Panc1 (cell line): ENCODE measurements at regions not wholly inside any gene's neighbourhood (a gene's known extent, or its start where the extent isn't known, plus 50 kb on each side); places are given as distances from the start of the nearest gene placed in this dataset.
"Not testable (repeated sequence)": the region's sequence is repeated elsewhere in the genome, so short reads cannot be mapped to it uniquely, and the experiment has no call there.

Experiments
- ATAC-seq: fragments of 200-7000 bp; cut with Tn5 transposase; 2 replicates; pipeline ENCODE4 v1.9.1; 2020; ENCODE audit warnings: mild to moderate bottlenecking, moderate library complexity
- BruUV-seq: library from RNA; stranded (reverse); fragments of 400-500 nt; replicated peaks from 2 replicates; lab custom pipeline; 2021; lab: Mats Ljungman, UMichigan
- CTCF ChIA-PET: fragments of 300-600 bp; sonication (Branson Sonifier 250); formaldehyde crosslinking; loops from one replicate; lab custom pipeline; 2022; ENCODE audit warnings: antibody characterized with exemption; lab: Charles Lee
- POLR2A ChIA-PET: fragments of 300-600 bp; sonication (Branson Sonifier 250); formaldehyde crosslinking; loops from one replicate; lab custom pipeline; 2022; ENCODE audit warnings: antibody characterized with exemption; lab: Charles Lee
- DNase-seq: peaks from one replicate; pipeline ENCODE4 v3.0.0-alpha.2; 2010; ENCODE audit warnings: low read depth, low spot score
- H3K27ac ChIP-seq: 2 replicates; pipeline ENCODE4 v1.5.1; 2011; ENCODE audit warnings: mild to moderate bottlenecking, low read length, inconsistent platforms
- H3K27me3 ChIP-seq: fragments of 200-500 bp; sonication (Bioruptor generic); 2 replicates; pipeline ENCODE4 v1.6.0; 2014; ENCODE audit warnings: low read length, inconsistent platforms; ENCODE audit not compliant: control insufficient read depth, insufficient read depth
- H3K36me3 ChIP-seq: fragments of 200-500 bp; sonication (Bioruptor generic); 2 replicates; pipeline ENCODE4 v1.5.1; 2014; ENCODE audit warnings: inconsistent platforms, mild to moderate bottlenecking, low read length, moderate library complexity; ENCODE audit not compliant: control insufficient read depth, insufficient read depth
- H3K4me1 ChIP-seq: 2 replicates; pipeline ENCODE4 v1.5.1; 2011; ENCODE audit warnings: inconsistent platforms, mild to moderate bottlenecking, low read length, moderate library complexity; ENCODE audit not compliant: control insufficient read depth, insufficient read depth
- H3K4me3 ChIP-seq, 2 experiments: 2 replicates each; pipeline ENCODE4 v1.5.1; 2011 to 2012; ENCODE audit warnings: low read depth in 2 of 2, low read length in 2 of 2, mild to moderate bottlenecking in 2 of 2, inconsistent platforms in 1 of 2, moderate library complexity in 1 of 2
- H3K9me3 ChIP-seq: fragments of 200-500 bp; sonication (Bioruptor generic); 2 replicates; pipeline ENCODE4 v1.5.1; 2014; ENCODE audit warnings: low read depth, mild to moderate bottlenecking, inconsistent platforms, low read length, moderate library complexity; ENCODE audit not compliant: control insufficient read depth, insufficient read depth
- POLR2AphosphoS5 ChIP-seq: IDR thresholded peaks from 2 replicates; pipeline ENCODE4 v1.6.1; 2012; ENCODE audit warnings: mild to moderate bottlenecking, low read depth, low read length, moderate library complexity
- SIN3A ChIP-seq: IDR thresholded peaks from 2 replicates; pipeline ENCODE4 v1.6.1; 2012; ENCODE audit warnings: low read depth, mild to moderate bottlenecking, low read length, moderate library complexity, borderline replicate concordance; ENCODE audit not compliant: insufficient read depth
- TCF7L2 ChIP-seq: IDR thresholded peaks from 2 replicates; pipeline ENCODE4 v1.6.1; 2011; ENCODE audit warnings: mild to moderate bottlenecking, low read depth, low read length, inconsistent platforms
- in situ Hi-C: cut with HindIII; loops from 2 replicates; pipeline ENCODE4 v1.10.0; 2016; ENCODE audit warnings: low sequenced_read_pairs, low pct_unique_long_range_greater_than_20kb
- intact Hi-C: fragments of 100-400 bp; cut with micrococcal nuclease; formaldehyde crosslinking; loops from one replicate; pipeline ENCODE4 v1.10.0; 2022; ENCODE audit not compliant: unreplicated experiment
- TF ChIP-seq, protein P1 (sequence below): fragments of 450-650 bp; IDR thresholded peaks from 2 replicates; pipeline ENCODE4 v1.5.1; 2017; ENCODE audit warnings: mild to moderate bottlenecking
- TF ChIP-seq, protein P2 (sequence below), 2 experiments: IDR thresholded peaks; 2 replicates each; pipeline ENCODE4 v1.6.1; 2011 to 2012; ENCODE audit warnings: low read depth in 2 of 2, control low read depth in 1 of 2, low read length in 1 of 2, mild to moderate bottlenecking in 1 of 2, moderate library complexity in 1 of 2; ENCODE audit not compliant: insufficient read depth in 1 of 2

DNA sequence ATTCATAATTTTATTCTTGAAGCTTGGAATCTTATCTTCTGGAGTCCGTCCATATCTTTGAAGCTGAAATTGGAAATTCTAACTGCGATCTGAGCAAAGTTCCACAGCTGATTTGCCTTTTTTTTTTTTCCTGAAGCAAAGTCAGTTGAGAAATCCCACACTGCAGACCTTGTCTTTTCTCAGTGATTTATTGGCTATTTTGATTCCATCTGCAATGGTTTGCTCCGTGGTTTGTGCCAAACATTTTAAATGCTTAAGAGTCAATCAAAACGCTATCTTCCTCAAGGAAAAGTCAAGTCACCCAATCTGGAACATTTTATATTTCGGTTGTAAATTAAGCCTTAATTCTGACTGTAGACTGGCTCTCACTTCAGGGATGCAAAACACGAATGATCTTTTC, 88.2 kb upstream of the GRIK1 start:
- Histone ChIP-seq H3K27me3 (no peaks in the 10 kb centered on the region), H3K4me1 (no peaks in the 10 kb centered on the region), H3K9me3 (no peaks in the 10 kb centered on the region), H3K4me3 (no peak overlapping the region), H3K27ac (no peak overlapping the region), H3K36me3 (no peaks in the 10 kb centered on the region)
- DNase-seq (no peak), ATAC-seq (no peak)
- in situ Hi-C loops = no loop called here
- POLR2A ChIA-PET = no interaction called here
- intact Hi-C loops = no loop called here
- TF ChIP-seq, protein P1, sequence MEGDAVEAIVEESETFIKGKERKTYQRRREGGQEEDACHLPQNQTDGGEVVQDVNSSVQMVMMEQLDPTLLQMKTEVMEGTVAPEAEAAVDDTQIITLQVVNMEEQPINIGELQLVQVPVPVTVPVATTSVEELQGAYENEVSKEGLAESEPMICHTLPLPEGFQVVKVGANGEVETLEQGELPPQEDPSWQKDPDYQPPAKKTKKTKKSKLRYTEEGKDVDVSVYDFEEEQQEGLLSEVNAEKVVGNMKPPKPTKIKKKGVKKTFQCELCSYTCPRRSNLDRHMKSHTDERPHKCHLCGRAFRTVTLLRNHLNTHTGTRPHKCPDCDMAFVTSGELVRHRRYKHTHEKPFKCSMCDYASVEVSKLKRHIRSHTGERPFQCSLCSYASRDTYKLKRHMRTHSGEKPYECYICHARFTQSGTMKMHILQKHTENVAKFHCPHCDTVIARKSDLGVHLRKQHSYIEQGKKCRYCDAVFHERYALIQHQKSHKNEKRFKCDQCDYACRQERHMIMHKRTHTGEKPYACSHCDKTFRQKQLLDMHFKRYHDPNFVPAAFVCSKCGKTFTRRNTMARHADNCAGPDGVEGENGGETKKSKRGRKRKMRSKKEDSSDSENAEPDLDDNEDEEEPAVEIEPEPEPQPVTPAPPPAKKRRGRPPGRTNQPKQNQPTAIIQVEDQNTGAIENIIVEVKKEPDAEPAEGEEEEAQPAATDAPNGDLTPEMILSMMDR = no peak
- TF ChIP-seq TCF7L2 (no peak), POLR2AphosphoS5 (no peak), SIN3A (no peak)
- TF ChIP-seq, protein P2, sequence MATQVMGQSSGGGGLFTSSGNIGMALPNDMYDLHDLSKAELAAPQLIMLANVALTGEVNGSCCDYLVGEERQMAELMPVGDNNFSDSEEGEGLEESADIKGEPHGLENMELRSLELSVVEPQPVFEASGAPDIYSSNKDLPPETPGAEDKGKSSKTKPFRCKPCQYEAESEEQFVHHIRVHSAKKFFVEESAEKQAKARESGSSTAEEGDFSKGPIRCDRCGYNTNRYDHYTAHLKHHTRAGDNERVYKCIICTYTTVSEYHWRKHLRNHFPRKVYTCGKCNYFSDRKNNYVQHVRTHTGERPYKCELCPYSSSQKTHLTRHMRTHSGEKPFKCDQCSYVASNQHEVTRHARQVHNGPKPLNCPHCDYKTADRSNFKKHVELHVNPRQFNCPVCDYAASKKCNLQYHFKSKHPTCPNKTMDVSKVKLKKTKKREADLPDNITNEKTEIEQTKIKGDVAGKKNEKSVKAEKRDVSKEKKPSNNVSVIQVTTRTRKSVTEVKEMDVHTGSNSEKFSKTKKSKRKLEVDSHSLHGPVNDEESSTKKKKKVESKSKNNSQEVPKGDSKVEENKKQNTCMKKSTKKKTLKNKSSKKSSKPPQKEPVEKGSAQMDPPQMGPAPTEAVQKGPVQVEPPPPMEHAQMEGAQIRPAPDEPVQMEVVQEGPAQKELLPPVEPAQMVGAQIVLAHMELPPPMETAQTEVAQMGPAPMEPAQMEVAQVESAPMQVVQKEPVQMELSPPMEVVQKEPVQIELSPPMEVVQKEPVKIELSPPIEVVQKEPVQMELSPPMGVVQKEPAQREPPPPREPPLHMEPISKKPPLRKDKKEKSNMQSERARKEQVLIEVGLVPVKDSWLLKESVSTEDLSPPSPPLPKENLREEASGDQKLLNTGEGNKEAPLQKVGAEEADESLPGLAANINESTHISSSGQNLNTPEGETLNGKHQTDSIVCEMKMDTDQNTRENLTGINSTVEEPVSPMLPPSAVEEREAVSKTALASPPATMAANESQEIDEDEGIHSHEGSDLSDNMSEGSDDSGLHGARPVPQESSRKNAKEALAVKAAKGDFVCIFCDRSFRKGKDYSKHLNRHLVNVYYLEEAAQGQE (IDR thresholded peaks at IDR 0.05; ENCODE audit: insufficient read depth in 1 of 2, low read depth in 2 of 2, low read length in 1 of 2) = no peak
- CTCF ChIA-PET = no interaction called here
- BruUV-seq = no TSS peak

DNA sequence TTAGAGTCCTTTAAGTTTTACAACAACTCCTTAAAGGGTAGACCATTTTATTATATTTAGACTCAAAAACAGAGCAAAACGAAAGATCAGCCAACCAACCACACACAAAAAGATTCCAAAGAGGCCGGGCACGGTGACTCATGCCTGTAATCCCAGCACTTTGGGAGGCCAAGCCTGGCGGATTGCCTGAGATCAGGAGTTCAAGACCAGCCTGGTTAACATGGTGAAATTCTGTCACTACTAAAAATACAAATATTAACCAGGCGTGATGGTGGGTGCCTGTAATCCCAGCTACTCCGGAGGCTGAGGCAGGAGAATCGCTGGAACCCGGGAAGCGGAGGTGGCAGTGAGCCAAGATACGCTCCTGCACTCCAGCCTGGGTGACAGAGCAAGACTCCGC, 83.3 kb upstream of the GRIK1 start:
- POLR2A ChIA-PET, in situ Hi-C loops, BruUV-seq, ATAC-seq, H3K4me1 ChIP-seq, H3K4me3 ChIP-seq, intact Hi-C loops, H3K27ac ChIP-seq, H3K9me3 ChIP-seq, DNase-seq, CTCF ChIA-PET, H3K36me3 ChIP-seq, H3K27me3 ChIP-seq: not testable (repeated sequence)

DNA sequence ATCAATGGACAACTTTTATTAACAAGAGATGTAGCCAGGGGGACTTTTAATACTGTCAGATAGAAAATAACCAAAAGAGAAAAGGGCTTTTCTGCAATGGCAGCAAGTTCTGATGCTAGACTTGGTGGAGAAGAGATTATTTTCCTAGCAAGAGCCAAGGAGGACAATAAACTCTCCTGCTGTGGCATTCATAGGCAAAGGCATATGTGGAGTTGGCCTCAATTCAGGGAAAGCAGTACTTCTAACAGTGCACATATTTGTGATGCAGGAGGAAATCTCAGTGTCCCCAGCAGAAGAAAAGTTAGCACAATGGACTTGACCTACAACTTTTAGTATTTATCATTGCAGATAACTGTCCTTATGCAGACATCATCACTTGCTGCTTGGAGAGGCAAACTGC, 75.1 kb upstream of the GRIK1 start:
- BruUV-seq = no TSS peak
- POLR2A ChIA-PET = no interaction called here
- CTCF ChIA-PET = no interaction called here

More for the DNA sequence above, 75.1 kb upstream of the GRIK1 start:
- TF ChIP-seq TCF7L2 (no peak), SIN3A (no peak), POLR2AphosphoS5 (no peak)
- TF ChIP-seq, protein P2 (IDR thresholded peaks at IDR 0.05; ENCODE audit: insufficient read depth in 1 of 2, low read depth in 2 of 2, low read length in 1 of 2) = no peak
- TF ChIP-seq, protein P1 = no peak
- Histone ChIP-seq H3K4me1 (no peaks in the 10 kb centered on the region), H3K27me3 (no peaks in the 10 kb centered on the region), H3K36me3 (no peaks in the 10 kb centered on the region), H3K9me3 (no peaks in the 10 kb centered on the region), H3K27ac (no peak overlapping the region), H3K4me3 (no peak overlapping the region)
- DNase-seq (no peak), ATAC-seq (no peak)
- intact Hi-C loops = no loop called here
- in situ Hi-C loops = no loop called here
